NCI-H774 (cell line): ENCODE measurements at regions not wholly inside any gene's neighbourhood (a gene's known extent, or its start where the extent isn't known, plus 50 kb on each side); places are given as distances from the start of the nearest gene placed in this dataset.

Experiments used
- DNase-seq: peaks from one replicate; lab custom pipeline; 2025; lab: John Stamatoyannopoulos, UW

DNA sequence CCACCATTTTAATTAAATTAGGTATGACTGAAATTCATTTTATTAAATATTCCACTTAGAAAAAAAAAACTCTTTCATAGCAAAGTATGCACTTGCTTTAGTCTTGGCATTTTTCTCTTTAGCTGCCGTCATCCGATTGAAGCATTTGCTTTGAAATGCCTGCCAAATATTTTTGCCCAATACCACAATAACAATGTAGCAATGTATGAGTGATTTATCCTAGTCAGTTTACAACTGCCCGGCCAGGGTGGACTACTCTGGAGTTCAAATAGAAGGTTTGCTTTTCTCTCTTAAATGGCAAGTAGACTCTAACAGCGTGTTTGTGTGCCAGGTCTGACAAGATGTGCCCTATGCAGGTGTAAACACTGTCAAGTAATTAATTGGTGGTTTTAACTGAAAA is 675.3 kb upstream of the SGCG start:
- DNase-seq: no peak

DNA sequence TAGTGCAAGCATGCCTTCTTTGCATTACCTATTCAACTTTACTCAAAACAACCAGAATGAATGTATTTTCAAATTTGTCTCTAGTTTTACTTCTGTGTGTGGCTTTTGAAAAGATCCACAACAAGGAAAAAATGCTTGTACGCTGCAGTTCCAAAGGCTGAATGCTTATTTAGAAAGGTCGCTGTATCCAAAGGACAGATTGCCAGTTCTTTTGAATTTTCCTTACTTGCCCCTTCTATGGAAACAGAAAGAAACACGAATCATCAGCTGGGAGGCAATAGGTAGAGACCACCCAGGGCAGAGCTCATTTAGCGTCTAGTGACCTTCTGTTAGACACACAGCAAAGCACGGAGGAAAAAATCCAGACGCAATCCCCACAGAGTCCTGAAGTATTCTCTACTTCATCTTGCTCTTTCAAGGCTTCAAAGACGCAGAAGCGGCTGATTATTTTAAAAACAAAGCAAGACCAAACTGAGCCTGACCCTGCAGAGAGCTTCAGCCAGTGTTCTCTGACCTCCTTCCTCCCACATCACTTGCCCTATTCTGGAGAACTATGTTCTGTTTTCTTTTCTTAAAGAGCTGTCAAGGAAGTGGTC is 674.6 kb upstream of the SGCG start:
- DNase-seq: no peak

DNA sequence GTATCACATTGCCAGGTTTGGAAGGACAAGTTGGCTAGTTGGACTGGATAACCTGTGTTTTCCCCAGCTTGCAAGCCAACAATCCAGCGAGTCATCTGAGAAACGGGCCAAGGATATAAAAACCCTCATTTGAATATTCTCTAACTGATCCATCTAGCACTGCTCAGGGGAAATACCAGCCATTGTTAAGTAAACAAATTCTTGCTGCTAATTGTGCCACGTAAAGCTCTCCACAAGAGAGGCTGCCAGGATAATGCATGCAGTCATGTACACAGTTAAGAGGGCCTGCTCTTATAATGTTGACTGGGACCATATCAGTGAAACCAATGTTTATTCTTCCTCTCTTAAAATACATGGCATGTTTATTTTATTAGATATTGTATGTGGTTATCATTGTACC is 663.2 kb upstream of the SGCG start:
- peak; percentile 29 for DNase-seq

DNA sequence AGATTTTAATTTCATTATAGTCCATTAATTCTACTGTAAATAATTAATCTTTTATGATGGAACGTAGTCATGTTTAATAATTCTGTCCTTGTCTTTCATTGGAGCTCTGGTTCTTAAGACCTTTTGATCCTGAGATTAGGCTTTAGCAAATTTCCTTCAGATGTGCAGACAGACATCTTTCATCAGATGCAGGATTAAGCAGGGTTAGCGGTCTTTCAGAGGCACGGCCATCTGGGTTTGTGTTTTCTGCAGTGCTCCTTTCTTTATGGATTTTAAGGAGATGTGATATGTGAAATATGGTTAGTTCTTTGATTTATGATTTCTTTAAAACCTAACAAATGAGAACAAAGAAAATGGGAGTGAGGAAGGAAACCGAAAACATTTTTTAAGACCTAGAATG is 643.9 kb upstream of the SGCG start:
- DNase-seq: no peak

DNA sequence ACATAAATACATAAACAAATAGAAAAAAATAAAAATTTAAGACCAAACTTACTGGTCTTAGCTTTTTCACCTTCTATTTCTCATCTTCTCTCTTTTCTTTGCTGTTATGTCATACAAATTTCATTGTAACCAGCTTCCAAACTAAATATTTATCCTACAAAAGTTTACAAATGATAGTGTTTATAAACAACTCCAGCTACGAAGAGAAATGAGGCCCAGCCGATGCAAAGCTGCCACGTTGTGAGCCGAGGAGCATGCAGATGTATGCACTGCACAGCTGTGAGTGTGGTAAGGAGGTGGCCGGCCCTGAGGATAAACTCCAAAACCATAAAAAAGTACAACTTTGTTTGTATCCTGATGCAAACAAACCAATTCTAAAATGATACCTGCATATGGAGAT is 642.4 kb upstream of the SGCG start:
- no peak for DNase-seq

DNA sequence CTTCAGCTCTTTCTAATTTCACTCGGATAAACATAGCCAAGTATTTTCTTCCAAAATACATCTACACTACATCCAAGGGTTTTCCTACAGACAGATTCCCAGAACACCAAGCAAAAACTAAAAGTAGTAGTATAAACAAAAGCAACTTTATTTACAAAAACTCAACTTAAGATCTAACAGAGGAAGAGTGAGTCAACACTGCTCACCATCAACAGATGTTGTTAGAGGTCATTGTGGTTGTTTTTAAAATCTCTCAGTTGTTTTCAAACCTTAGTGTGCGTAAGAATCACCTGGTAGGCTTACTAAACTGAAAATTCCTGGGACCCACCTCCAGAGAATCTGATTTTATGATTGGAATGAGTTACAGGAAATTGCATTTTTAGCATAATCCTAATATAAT is 631.7 kb upstream of the SGCG start:
- DNase-seq: no peak

DNA sequence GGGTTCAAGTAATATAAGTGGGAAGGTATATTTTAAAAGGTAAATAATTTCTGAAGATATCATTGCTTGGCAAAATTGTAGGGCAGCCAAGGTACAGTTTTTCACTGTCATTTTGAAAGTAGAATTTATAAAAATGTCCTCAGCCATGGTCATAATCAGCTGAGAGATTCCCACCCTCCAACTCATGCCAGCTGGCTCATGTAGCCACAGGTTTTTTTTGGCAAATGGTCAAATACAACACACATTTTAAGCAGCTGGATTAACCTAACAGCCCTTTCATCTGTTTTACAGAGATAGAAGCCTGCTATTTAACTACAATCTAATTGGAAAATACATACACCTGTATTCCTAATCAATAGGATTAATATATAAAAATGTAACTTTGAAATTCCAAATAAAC is 619.2 kb upstream of the SGCG start:
- peak; percentile 17 for DNase-seq

DNA sequence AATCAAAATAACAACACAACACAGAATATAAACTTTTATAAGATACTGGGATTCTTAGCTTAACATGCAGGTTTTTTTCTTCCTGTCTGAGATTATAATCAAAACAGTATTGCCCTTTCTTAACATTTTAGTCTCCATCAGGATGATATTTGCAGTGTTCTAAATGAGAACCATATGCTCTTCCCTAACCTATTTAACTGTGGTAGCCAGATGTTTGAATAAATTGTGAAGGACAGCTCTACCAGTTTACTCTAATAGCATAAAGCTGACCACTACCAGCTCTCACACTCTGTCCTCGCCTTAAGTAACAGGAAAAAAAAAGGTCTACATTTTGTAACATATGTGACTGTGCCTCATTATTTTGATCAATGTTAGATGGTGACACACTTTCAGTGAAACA is 618.7 kb upstream of the SGCG start:
- no peak for DNase-seq

DNA sequence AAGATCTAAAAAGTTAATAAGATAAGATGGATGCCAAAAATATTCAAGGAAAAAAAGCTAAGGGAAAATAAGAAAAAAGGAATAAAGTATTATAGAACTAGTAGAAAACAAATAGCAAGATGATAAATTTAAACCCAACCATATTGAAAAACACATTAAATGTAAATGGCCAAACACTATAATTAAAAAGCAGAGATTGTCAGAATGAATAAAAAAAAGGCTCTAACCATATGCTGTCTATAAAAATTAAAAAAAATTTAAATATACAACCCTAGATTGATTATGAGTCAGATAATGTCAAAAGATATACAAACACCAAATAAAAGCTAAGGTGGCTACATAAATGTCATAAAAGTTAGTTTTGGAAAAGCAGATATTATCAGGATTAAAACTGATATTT is 617.5 kb upstream of the SGCG start:
- DNase-seq: no peak

DNA sequence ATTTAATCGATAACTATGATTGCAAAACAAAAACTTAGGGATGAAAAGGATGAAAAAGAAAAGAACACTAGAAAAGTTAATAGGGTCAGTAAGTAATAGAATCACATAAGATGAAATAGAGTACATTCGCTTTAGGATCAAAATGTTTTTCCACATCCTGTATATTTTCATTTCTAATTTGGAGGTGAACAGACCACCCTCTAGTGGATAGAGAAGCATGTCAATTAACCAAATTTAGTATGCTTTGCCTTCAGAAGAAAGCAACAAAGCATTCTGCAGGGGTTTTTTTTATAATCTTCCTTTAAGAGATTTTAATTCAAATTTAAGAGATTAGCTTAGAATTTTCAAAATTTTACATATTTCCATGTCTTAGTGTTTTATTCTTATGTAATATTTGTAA is 611.0 kb upstream of the SGCG start:
- no peak for DNase-seq

DNA sequence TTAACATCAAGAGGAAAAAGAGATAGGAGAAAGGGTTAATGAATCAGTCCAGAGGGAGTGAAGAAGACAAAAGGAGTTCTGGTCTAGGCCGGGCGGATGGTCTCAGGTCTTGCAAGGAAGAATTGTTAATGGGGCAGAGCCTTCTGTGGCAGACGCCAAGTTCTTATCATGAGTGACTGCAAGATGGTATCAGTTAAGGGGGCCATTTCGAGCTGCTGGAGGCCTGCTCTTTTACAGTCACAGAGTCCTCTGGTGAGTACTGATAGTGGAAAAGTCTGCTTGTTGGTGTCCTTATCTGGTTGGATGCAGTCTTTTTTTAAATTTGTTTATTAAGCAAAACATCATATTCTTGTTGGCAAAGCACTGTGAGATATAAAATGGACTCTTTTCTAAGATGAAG is 590.9 kb upstream of the SGCG start:
- DNase-seq: no peak

DNA sequence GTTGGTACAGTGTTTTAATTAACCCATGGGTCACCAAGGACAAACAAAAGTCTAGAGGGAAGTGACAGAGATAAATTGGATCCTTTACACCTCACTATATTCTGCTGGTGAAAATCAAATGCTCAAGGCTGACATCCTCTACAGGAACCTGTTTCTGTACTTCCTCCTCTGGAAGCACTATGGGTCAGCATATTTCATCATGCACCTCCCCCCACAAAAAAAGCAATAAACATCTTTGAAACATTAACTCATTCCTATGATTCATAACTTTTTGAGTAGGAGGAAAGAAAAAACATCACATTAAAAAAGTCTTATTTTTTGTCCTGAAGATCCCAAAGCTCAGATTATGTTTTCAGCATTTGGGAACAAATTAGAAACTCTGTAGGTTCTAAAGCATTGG is 588.3 kb upstream of the SGCG start:
- DNase-seq: no peak

DNA sequence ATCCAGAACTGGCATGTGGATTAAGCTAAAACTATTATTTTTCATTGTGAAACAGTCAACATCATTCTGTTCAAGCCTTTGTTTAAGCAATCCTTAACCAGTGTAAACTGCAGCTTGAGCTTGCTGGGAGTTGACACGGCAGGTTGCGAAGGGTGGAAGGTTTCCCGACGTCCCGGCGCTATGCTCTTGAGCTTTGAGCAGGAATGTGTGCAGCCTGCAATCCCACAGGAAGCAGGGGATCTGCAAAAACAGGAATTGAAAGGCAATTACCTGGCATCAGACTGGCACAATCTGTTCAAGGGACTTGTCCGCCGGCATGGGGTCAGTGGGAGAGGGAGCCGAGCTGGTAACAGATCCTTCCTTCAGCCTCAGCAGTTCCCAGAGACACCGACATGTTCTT is 586.7 kb upstream of the SGCG start:
- DNase-seq: no peak

DNA sequence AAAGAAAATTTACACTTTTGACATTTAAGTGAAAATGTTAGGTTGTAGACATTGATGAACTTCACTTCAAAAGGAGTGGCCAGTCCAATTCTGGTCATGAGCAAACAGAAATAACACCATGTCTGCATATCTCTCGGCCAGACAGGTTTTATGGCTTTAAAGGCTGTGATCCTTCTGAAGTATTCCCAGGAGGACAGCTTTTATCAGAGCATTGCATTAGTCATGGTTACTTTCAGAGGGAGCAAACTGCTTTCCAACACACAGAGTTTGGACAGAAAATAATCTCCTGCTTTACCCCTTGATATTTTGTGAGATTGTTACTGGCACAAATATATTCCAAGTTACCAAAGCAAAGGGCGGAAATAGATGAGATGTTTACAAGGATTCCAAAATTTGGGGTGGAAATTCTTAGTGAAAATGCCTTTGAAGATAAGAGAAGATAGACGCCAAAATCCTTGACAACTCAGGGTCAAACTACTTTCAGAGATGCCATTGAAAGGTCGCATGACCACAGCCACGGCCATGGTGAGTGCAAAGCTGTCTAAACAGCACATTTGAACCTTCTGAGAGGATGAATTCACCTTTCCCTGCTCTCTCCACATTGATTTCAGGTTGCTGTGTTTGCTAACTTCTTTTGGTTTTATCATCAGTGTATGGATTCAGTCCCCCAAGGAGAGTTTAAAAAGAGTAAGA is 584.5 kb upstream of the SGCG start:
- DNase-seq: no peak

DNA sequence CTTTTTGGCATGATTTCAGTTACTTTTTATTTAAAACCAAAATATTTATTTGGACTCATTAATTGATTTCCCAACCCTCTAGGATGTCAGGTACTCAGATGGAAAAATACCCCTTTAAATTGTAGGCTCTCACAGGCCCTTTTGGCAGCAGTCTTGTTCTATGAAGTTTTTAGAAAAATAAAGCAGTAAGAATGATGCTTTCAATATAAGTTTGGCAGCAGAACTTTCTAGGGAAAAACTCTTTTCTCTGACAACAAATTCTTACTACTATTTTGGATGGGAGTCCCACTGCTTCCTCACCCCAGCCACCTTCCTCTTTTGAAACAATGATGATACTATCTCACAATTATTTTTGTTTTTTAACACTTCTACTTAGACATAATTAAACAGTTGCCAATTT is 581.6 kb upstream of the SGCG start:
- no peak for DNase-seq

DNA sequence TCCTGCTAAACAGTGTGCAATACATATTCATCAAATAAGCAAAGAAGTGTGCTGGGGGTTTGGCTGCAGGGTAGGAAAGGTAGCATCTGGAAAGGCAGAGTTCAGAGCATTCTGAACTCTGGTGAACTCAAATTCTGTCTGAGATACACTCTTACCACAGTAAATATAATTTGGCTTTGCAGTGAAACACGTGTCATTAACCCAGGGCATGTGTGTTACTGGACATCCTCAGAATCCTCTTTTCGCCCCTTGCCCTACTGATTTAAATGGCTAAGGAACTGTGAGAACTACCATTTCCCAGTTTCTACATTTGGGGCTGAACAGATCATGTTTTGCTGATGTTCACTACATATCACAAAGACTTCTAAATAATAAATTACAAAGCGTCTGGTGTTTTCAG is 562.8 kb upstream of the SGCG start:
- no peak for DNase-seq

DNA sequence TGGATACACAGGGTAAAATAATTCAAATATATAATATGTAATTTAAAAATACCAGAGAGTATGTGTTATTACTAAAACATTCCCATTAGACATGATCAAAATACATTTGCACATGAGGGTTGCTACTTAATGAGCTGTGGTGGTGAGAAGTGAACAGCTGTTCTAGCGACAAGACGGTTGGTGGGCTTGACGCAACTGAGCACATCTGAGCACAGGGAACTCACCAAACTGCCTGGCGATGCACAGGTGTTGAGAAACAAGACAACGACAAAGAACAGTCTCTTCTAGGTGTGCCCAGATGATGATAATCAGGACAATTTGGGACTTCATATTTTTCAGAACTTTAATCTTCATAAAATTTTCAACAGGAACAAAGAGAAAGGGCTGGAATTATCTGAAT is 555.1 kb upstream of the SGCG start:
- no peak for DNase-seq

DNA sequence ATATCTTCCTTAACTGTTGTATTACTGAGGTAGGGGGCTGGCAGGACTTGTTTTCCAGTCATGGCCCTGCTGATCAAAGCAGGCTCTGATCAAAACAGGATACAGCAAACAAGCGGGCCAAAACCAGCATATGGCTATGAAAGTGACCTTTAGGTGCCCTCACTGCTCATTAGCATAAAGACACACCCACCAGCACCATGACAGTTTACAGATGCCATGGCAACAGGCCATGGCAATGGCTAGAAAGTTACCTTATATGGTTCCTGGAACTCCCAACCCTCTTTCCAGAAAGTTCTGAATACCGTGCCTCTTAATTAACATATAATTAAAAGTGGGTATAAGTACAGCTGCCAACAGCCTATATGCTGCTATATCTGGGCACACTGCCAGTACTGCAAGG is 551.4 kb upstream of the SGCG start:
- DNase-seq: no peak

DNA sequence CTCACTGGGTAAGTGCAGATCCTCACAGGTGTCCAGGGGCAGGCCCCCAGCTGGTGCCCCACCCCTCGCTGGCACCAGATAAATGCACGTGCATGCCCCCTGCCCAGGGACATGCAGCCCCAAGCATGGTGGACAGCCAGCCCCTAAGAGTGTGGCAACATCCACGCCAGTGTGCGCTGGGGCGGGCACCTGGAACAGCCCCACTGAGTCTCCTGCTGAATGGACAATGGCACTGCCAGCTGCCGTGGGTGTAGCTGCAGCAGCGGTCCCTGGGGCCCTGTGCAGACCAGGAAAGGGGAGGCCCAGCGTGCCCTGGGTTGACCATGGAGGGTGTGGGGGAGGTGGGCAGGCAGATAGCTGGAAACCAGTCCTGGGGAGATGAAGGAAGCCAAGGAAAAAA is 538.7 kb upstream of the SGCG start:
- DNase-seq: no peak

DNA sequence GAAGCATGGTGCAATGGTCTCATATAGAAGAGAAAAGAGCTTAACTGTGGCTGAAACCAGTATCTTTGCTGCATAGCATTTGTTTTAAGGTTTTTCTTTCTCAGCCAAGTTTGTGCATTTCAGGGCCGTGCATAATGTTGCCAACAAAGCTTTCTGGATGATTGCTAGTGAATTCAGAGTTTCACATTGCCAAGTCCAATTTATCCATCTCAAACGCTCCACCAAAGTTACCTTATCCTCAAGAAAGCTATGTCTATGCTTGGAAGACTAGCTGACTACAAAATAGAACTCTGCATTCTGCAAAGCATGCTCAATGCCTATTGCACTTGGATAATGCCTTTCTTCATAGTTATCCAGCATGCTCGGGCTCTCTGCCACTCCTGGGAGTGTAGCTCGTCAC is 535.8 kb upstream of the SGCG start:
- no peak for DNase-seq

DNA sequence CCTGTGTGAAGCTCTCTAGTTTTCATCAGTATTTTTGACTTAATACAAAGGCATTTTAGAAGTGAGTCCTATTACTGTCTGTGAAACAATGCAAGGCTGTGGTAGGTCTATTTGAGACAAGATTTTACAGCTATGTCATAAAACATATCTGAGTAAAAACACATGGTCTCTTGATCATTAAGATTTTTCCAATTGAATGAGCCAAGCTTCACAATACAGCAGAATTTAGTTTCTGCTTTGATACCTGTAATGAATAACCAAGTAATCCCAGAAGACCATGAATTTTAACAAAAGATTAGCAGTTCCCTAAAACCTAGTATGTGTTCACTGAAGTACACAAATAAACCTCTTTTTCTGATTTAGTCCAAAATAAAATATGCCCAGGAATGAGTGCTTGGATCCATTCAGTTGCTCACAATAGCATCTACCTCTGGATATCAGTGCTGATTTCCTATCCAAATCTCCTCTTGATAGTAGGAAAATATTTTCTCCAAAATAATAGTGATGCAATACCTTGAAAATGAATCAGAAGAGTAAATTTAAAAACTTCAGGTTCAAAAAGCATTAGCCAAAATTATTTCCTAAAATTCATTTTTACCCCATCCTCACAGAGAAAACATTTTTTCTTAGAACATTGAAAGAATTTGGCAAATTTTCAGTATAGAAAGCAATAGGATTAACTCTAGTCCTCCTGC is 533.5 kb upstream of the SGCG start:
- DNase-seq: no peak

DNA sequence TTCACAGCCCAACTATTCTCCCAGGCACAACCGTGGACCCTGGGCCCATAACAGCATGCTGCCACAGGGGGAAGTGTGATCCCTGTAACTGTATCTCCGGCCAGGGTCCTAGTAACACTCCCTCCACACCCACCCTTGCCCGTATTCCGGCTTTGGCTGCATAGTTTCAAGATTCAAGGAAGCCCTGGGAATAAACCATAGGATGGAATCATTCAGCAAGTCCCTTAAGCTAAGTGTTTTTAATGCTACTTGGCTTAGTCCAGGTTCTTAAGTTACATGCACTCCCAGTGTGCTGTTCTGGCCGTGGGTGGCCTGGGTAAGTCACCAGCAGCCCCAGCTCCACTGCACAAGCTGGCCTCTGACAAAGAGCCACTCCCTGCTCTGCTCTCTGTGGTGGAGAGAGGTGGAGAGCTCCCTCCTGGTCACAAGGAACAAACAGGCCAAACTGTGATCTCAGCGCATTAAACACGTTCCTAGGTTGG is 532.4 kb upstream of the SGCG start:
- DNase-seq: no peak

DNA sequence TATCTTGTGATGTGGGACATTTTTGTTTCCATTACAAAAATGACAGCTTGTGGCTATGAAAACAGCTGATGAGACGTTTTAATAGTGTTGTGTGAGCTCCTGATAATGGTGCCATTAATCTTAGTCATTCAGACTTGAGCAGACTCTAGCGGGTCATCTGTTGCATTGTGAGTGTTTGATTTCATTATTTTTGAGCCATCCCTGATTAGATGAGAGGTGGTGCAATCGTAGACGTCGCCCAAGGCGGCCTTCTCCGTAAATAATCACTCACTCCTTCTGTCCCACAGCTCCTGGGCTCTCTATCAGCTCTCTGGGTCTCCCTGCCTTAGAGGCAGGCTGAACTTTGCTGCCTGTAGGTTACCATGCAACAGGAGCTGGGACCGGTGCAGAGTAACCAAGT is 528.0 kb upstream of the SGCG start:
- DNase-seq: no peak

DNA sequence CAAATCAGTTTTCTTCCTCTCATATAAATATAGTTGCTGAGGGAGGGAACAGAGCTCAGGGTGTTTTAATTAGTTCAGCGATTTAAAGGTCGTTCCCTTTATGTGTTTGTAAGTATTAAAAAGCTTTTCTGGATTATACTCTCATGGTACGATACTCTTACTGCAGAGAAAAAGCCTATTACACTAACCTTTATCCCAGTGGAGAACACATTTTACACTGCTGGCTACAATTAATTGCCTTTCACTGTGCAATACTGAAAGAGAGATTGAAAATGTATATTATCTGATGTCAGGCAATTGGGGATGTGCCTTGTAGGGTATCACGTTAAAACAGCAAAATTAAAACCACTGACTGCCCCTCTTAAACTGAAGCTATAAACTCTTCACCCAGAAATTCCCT is 526.9 kb upstream of the SGCG start:
- no peak for DNase-seq
